Glutamatergic neuron (in vitro differentiated cells): ENCODE measurements at regions not wholly inside any gene's neighbourhood (a gene's known extent, or its start where the extent isn't known, plus 50 kb on each side); places are given as distances from the start of the nearest gene placed in this dataset.

Source experiments
- DNase-seq: peaks from one replicate; pipeline ENCODE4 v3.0.0; 2022
- H3K27ac Mint-ChIP-seq: one replicate; pipeline ENCODE4 v1.8.0; 2020; ENCODE audit warnings: mild to moderate bottlenecking, mixed read lengths, inconsistent platforms; ENCODE audit not compliant: unreplicated experiment
- H3K27me3 Mint-ChIP-seq: one replicate; pipeline ENCODE4 v1.8.0; 2020; ENCODE audit warnings: mild to moderate bottlenecking, moderate library complexity, mixed read lengths, inconsistent platforms; ENCODE audit not compliant: unreplicated experiment
- H3K36me3 Mint-ChIP-seq: one replicate; pipeline ENCODE4 v1.8.0; 2020; ENCODE audit warnings: mild to moderate bottlenecking, mixed read lengths, inconsistent platforms; ENCODE audit not compliant: unreplicated experiment
- H3K4me1 Mint-ChIP-seq: one replicate; pipeline ENCODE4 v1.8.0; 2020; ENCODE audit warnings: mild to moderate bottlenecking, low read depth, mixed read lengths, inconsistent platforms; ENCODE audit not compliant: unreplicated experiment
- H3K4me3 Mint-ChIP-seq: one replicate; pipeline ENCODE4 v1.8.0; 2020; ENCODE audit warnings: mild to moderate bottlenecking, mixed read lengths, inconsistent platforms; ENCODE audit not compliant: unreplicated experiment
- H3K9me3 Mint-ChIP-seq: one replicate; pipeline ENCODE4 v1.8.0; 2020; ENCODE audit warnings: mild to moderate bottlenecking, moderate library complexity, mixed read lengths, inconsistent platforms; ENCODE audit not compliant: unreplicated experiment
- CTCF ChIP-seq: fragments of 200-600 bp; sonication (generic); IDR thresholded peaks from one replicate; pipeline ENCODE4 v1.5.0; 2021; ENCODE audit not compliant: partially characterized antibody, unreplicated experiment

- Mint-ChIP-seq H3K4me3 (no peak overlapping the region), H3K27me3 (no peaks in the 10 kb centered on the region)
These were observed 301.7 kb upstream of the PCSK5 start for GRCh38 chr9:75588808-75589207.

GRCh38 chr9:75589497-75589896, 301.0 kb upstream of the PCSK5 start:
- no peaks in the 10 kb centered on the region for H3K27me3 Mint-ChIP-seq
- DNase-seq, result no peak
- H3K4me1 Mint-ChIP-seq, result no peaks in the 10 kb centered on the region
- TF ChIP-seq CTCF, result no peak
- no peaks in the 10 kb centered on the region for H3K9me3 Mint-ChIP-seq
- no peaks in the 10 kb centered on the region for H3K36me3 Mint-ChIP-seq
- no peak overlapping the region for H3K4me3 Mint-ChIP-seq
- H3K27ac Mint-ChIP-seq, result no peak overlapping the region

More at GRCh38 chr9:75588808-75589207, 301.7 kb upstream of the PCSK5 start:
- Mint-ChIP-seq H3K9me3 (no peaks in the 10 kb centered on the region), H3K36me3 (no peaks in the 10 kb centered on the region), H3K27ac (no peak overlapping the region), H3K4me1 (no peaks in the 10 kb centered on the region)
- TF ChIP-seq CTCF, result peak; percentile 71
- DNase-seq, result no peak

- no peaks in the 10 kb centered on the region for H3K27me3 Mint-ChIP-seq
- no peak for TF ChIP-seq CTCF
- H3K36me3 Mint-ChIP-seq, result no peaks in the 10 kb centered on the region
- DNase-seq, result no peak
- no peaks in the 10 kb centered on the region for H3K4me1 Mint-ChIP-seq
- no peaks in the 10 kb centered on the region for H3K9me3 Mint-ChIP-seq
- H3K27ac Mint-ChIP-seq, result no peak overlapping the region
- H3K4me3 Mint-ChIP-seq, result no peak overlapping the region
These were observed 298.5 kb upstream of the PCSK5 start for GRCh38 chr9:75591972-75592371.

GRCh38 chr9:75592586-75592985, 297.9 kb upstream of the PCSK5 start:
- Mint-ChIP-seq H3K27me3 (no peaks in the 10 kb centered on the region), H3K4me1 (no peaks in the 10 kb centered on the region), H3K36me3 (no peaks in the 10 kb centered on the region), H3K9me3 (no peaks in the 10 kb centered on the region), H3K4me3 (no peak overlapping the region), H3K27ac (no peak overlapping the region)
- TF ChIP-seq CTCF, result no peak
- no peak for DNase-seq

- Mint-ChIP-seq H3K4me3 (no peak overlapping the region), H3K27me3 (no peaks in the 10 kb centered on the region), H3K9me3 (no peaks in the 10 kb centered on the region), H3K36me3 (no peaks in the 10 kb centered on the region), H3K27ac (no peak overlapping the region), H3K4me1 (no peaks in the 10 kb centered on the region)
- DNase-seq, result no peak
- no peak for TF ChIP-seq CTCF
These were observed 296.6 kb upstream of the PCSK5 start for GRCh38 chr9:75593920-75594319.
